ENCODE measurements at regions not wholly inside any gene's neighbourhood (a gene's known extent, or its start where the extent isn't known, plus 50 kb on each side); places are given as distances from the start of the nearest gene placed in this dataset.

DNA sequence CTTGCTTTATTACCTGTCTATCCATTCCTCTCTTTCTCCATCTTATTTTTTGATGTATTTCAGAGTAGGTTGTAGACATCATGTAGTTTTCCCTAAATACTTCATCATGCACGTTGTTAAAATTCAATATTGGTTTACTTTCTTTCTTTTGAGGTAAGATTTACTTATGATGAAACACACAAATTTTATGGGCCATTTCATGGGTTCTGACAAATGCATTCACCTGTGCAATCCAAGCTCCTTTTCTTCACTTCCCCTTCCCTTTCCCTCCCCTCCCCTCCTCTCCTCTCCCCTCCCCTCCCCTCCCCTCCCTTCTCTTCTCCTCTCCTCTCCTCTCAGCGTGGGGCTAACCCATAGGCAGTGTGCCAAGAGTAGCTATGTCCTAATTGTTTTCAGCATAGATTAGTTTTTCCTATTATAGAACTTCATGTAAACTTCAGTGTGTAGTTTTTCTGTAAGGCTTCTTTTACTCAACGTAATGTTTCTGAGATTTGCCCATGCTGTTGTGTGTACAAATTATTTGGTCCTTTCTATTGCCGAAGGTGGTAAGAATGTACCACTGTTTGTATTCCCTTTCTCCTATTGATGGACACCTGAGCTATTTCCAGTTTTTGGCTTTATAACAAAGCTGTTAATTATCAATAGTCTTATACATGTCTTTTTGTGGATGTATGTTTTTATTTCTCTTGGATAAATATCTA lies 92.9 kb upstream of the CLINT1 start:
- TF ChIP-seq, protein P1, sequence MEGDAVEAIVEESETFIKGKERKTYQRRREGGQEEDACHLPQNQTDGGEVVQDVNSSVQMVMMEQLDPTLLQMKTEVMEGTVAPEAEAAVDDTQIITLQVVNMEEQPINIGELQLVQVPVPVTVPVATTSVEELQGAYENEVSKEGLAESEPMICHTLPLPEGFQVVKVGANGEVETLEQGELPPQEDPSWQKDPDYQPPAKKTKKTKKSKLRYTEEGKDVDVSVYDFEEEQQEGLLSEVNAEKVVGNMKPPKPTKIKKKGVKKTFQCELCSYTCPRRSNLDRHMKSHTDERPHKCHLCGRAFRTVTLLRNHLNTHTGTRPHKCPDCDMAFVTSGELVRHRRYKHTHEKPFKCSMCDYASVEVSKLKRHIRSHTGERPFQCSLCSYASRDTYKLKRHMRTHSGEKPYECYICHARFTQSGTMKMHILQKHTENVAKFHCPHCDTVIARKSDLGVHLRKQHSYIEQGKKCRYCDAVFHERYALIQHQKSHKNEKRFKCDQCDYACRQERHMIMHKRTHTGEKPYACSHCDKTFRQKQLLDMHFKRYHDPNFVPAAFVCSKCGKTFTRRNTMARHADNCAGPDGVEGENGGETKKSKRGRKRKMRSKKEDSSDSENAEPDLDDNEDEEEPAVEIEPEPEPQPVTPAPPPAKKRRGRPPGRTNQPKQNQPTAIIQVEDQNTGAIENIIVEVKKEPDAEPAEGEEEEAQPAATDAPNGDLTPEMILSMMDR (IDR thresholded peaks at IDR 0.05), result no peak
- no peak for TF ChIP-seq POLR2A (IDR thresholded peaks at IDR 0.05)

Measured in lower leg skin (tissue), 3 donors.